NOMO-1 (cell line): ENCODE measurements at regions not wholly inside any gene's neighbourhood (a gene's known extent, or its start where the extent isn't known, plus 50 kb on each side); places are given as distances from the start of the nearest gene placed in this dataset.
"Not testable (repeated sequence)": the region's sequence is repeated elsewhere in the genome, so short reads cannot be mapped to it uniquely, and the experiment has no call there.

Experiments
- DNase-seq, 2 experiments: peaks; one replicate each; lab custom pipeline; 2025; ENCODE audit not compliant: unreplicated experiment in 2 of 2; lab: John Stamatoyannopoulos, UW

GRCh38 chr16:86738322-86738721, 160.0 kb downstream of the FOXL1 start:
- DNase-seq: not testable (repeated sequence)

- no peak for DNase-seq
Observed at GRCh38 chr16:86739178-86739577, 160.8 kb downstream of the FOXL1 start.

DNA sequence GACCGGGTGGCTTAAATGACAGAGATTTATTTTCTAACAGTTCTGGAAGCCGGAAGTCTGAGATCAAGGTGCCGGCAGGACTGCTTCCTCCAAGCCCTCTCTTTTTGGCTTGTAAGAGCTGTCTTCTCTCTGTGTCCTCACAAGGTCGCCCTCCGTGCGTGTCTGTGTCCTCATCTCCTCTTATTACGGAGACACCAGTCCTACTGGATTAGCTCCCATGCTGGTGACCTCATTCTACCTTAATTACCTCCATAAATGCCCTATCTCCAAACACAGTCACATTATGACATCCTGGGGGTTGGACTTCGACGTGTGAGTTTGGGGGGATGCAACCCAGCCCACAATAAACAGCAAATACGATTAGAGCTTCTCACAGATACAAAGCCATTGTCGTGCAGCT, 161.5 kb downstream of the FOXL1 start:
- no peak for DNase-seq

GRCh38 chr16:86740298-86740697, 161.9 kb downstream of the FOXL1 start:
- DNase-seq: no peak

DNA sequence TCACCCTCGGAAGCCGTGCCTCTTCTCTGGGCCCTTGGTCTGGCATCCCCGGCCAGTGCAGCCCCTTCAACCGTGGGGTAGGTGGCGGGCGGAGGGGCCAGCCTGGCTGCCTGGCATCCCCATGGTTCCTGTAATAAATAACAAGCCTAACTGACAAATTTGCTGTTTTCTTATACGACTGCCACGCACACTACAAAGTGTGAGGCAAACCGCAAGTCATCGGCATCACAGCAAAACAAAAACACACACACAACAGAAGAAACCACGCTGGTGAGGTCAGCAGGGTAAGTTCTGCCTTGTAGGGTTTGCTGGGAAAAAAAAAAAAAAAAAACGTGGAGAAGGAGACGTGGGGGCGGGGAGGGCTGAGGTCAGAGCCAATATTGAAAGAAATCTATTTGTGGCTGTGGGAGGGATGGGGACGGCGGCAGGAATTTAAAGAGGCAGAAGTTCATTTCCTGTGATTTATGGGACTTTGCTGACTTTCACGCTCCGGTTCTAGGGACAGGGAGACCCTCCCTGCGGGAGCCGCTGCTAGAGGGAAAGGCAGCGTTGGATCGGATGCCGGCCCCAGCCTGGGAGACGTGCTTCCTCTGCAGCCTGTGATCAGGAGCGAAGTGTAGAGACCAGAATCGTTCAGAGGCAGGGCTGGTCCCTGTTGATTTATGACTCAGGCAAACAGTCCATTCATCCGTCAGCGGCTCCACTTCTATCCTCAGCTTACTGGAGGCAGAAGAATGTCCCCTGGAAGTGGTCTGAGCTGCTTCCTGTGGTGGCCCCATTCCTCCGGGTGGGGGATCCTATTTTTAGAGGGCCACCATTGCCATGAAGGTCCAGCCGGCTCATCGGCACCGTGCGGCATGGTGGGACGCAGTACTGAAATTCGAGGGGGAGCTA, 162.8 kb downstream of the FOXL1 start:
- DNase-seq: no peak

DNA sequence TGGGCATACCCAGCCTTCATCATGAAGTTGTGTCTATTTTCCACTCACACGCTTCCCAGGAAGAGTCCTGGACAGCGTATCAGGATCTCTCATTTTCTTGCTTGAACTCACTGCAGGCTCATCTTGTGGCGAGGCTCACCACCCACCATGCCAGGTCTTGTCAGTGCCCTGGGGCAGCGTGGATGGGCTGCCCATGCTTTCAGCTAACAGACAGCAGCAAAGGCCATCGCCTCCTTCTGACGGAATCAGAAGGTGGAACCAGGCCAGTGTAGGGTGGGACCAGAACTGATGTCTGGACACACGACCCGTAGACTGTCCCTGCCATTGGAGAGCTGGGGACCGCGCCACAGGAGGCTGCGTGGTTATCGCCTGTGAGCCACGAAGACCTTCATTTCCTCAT, 169.4 kb downstream of the FOXL1 start:
- no peak for DNase-seq

- no peak for DNase-seq
Observed at GRCh38 chr16:86748652-86749051, 170.3 kb downstream of the FOXL1 start.

DNA sequence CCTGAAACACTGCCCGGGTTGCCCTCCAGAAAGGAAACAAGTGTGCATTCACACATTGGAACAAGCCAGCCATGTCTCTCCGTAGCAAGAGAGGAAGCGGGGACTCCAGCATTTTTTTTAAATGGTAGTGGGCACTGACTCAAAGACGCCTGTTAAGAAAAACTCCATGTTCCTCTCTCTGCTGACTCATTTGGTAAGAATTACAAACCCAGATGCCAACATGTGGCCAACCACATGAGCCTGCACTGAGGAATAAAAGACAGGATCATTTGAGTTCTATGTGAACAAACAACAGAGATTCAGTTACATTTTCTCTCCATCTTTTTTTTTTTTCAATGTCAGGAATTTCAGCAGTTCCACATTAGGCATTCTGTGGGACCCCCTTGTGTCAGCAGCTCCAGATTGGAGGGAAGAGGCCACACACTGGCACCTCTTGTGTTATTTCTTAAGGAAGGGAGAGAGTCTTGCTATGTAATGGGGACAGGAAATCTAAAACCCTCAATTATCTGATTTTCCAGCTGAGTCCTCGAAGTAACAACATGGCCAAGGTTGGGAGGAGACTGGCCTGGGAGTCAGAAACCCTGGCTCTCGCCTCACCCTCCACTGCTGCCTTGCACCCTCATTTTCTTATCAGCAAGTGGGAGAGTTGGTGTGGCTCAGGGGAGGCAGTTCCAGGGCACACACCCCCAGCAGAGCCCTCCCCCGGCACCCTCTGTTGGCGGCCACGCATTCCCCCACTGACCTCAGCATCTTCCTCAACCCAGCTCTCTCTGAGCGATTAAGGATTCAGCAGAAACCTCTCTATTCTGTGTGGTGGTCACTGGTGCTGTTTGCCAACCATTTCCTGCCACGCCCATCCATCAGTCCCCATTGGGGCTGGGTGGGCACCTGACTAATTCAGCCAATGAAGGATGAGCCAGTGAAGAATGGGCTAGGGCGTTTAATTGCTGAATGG, 173.0 kb downstream of the FOXL1 start:
- DNase-seq: no peak

- no peak for DNase-seq
Observed at GRCh38 chr16:86752582-86753175, 174.3 kb downstream of the FOXL1 start.

- no peak for DNase-seq
Observed at GRCh38 chr16:86753399-86753798, 175.1 kb downstream of the FOXL1 start.

GRCh38 chr16:86755571-86756006, 177.2 kb downstream of the FOXL1 start:
- DNase-seq: no peak

- no peak for DNase-seq
Observed at GRCh38 chr16:86756882-86757703, 178.7 kb downstream of the FOXL1 start.

DNA sequence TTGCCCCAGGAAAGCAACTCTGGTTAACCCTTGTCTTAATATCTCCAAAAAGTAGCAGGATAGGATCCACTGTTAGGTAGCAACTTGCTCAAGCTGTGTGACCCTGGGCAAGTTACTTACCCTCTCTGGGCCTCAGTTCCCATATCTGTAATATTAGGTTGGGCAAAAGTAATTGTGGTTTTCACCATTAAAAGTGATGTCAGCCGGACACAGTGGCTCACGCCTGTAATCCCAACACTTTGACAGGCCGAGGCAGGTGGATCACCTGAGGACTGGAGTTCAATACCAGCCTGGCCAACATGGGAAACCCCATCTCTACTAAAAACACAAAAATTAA, 179.3 kb downstream of the FOXL1 start:
- DNase-seq: no peak

- no peak for DNase-seq
Observed at GRCh38 chr16:86758932-86759331, 180.6 kb downstream of the FOXL1 start.

GRCh38 chr16:86761111-86762031, 183.0 kb downstream of the FOXL1 start:
- no peak for DNase-seq

GRCh38 chr16:86762095-86762494, 183.7 kb downstream of the FOXL1 start:
- DNase-seq: no peak

DNA sequence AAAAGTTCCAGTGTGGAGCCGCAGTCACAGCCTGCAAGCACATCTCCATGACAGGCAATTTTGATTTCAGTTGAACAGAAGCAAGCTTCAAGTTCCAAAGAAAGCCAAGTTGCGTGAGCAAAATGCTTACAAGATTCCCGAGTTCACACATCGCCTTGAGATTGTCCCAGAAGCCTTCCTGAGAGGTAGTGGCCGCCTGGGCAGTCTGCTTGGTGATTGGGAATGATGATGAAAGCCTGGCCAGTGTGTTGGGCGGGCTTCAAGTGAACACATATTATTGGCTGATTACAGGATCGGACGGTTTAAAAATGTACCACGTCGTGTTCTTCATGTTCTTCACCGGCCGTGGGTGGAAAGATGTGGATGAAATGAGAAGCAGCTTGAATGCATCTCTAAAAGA, 185.5 kb downstream of the FOXL1 start:
- no peak for DNase-seq

GRCh38 chr16:86764551-86764950, 186.2 kb downstream of the FOXL1 start:
- DNase-seq: no peak

GRCh38 chr16:86765389-86766026, 187.2 kb downstream of the FOXL1 start:
- DNase-seq: no peak
